Activated CD4-positive, alpha-beta T cell treated with anti-CD3 and anti-CD28 coated beads for 36 hours (primary cell): ENCODE measurements at regions not wholly inside any gene's neighbourhood (a gene's known extent, or its start where the extent isn't known, plus 50 kb on each side); places are given as distances from the start of the nearest gene placed in this dataset.

ENCODE experiments used
- ATAC-seq: fragments of 200-7000 bp; cut with Tn5 transposase; one replicate; pipeline ENCODE4 v1.10.0; 2021; ENCODE audit warnings: mild to moderate bottlenecking, moderate library complexity
- CTCF ChIA-PET: fragments of 350-600 bp; sonication (Branson Sonifier 250); formaldehyde crosslinking; loops from one replicate; lab custom pipeline; 2021; ENCODE audit warnings: antibody characterized with exemption; lab: Charles Lee
- POLR2A ChIA-PET: fragments of 350-600 bp; sonication (Branson Sonifier 250); formaldehyde crosslinking; loops from one replicate; lab custom pipeline; 2021; ENCODE audit warnings: antibody characterized with exemption, inconsistent platforms; lab: Charles Lee
- DNase-seq: peaks from one replicate; pipeline ENCODE4 v3.0.0-alpha.2; 2020
- H3K27ac Mint-ChIP-seq: one replicate; pipeline ENCODE4 v1.8.0; 2021; ENCODE audit warnings: mixed read lengths
- H3K27me3 Mint-ChIP-seq: one replicate; pipeline ENCODE4 v1.8.0; 2021; ENCODE audit warnings: mixed read lengths
- H3K36me3 Mint-ChIP-seq: one replicate; pipeline ENCODE4 v1.8.0; 2021; ENCODE audit warnings: low read depth, mixed read lengths
- H3K4me1 Mint-ChIP-seq: one replicate; pipeline ENCODE4 v1.8.0; 2021; ENCODE audit warnings: mixed read lengths
- H3K4me3 Mint-ChIP-seq: one replicate; pipeline ENCODE4 v1.8.0; 2021; ENCODE audit warnings: mild to moderate bottlenecking, moderate library complexity, mixed read lengths
- H3K9me3 Mint-ChIP-seq: one replicate; pipeline ENCODE4 v1.8.0; 2021; ENCODE audit warnings: low read depth, mixed read lengths
- intact Hi-C, 2 experiments: fragments of 100-400 bp; cut with DNase I in 1 of 2; cut with micrococcal nuclease in 1 of 2; formaldehyde crosslinking; loops; one replicate each; pipeline versions ENCODE4 v1.14.2 to v1.15.1; 2022 to 2024; cut with DNase I, micrococcal nuclease

DNA sequence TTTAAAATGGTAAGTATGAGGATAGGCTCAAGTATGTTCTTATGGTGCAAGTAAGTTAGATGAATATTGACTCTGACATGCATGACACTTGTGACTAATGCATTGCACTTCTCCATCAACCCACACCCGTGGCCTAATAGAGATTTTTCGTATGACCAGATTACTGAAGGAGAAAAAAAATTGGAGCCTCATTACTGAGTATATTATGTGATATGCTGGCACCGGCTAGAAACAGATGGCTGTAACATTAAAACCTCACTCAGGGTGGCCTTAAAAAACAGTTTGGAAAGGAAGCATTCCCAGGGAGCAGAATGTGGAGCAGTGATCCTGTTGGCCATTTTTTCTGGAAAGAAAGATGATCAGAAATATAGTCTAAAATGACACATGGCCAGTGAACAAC is 766.4 kb downstream of the PRELID2 start:
- ChIA-PET POLR2A (no interaction called here), CTCF (no interaction called here)
- Mint-ChIP-seq H3K27ac (no peak overlapping the region), H3K36me3 (no peaks in the 10 kb centered on the region), H3K4me1 (no peaks in the 10 kb centered on the region), H3K9me3 (no peaks in the 10 kb centered on the region), H3K4me3 (no peak overlapping the region), H3K27me3 (no peaks in the 10 kb centered on the region)
- intact Hi-C loops = no loop called here
- no peak for DNase-seq
- ATAC-seq = no peak

DNA sequence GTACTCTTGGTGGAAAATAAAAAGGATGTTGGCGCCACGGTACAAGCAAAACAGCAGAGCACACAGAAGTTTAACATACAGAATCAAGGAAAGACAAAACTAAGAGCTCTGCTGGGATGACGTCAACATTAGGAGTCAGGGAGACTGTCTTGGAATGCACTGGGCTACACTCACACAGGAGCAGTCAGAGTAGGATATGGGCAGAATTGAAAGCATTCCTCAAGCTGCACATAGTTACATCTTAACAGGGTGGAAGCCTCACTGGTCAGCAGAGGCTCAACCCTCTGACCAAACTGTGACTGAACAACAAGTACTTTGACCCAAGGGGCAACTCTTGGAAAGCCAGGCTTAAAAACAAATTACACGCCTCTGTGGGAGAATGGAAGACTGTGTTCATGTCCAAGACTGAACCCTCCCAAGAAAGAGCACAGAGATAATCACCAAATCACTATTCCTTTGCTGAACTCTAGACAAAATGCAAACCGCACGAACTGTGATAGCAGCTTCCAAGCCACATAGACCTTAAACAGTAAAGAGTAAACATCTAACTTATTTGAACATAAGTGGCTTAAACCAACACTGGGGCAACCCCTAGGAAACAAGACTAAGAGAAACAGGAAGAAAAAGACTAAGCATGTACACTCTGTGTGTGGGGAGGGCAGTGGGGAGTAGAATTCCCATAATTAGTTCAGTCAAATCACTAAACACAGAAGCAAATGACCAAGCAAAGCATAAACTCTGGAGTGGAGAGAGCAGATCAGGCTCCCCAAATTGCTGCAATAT is 772.7 kb downstream of the PRELID2 start:
- ChIA-PET POLR2A (no interaction called here), CTCF (no interaction called here)
- DNase-seq (no peak), ATAC-seq (no peak)
- Mint-ChIP-seq H3K27ac (no peak overlapping the region), H3K4me3 (no peak overlapping the region), H3K4me1 (no peaks in the 10 kb centered on the region), H3K9me3 (no peaks in the 10 kb centered on the region), H3K36me3 (no peaks in the 10 kb centered on the region), H3K27me3 (no peaks in the 10 kb centered on the region)
- intact Hi-C loops = no loop called here

DNA sequence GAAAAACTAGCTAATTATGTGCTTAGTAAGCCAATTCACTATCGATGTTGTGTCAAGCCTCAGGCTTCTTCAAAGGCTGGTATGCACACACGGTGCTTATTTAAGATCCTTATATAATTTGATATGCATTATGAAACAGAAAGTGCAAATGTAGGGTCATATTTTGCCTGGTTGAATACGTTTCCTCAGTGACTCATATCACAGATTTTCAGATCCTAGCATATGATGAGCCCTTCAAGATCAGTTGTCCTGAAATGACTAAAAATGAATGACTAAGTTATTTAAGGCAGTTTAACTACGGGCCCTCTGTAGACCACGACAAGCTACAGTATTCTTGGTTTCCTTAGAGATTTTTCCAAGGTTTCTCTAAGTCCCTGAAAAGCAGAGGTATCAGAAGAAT is 778.3 kb downstream of the PRELID2 start:
- no peaks in the 10 kb centered on the region for H3K27me3 Mint-ChIP-seq
- no peak overlapping the region for H3K4me3 Mint-ChIP-seq
- peak; percentile 79 for ATAC-seq
- H3K36me3 Mint-ChIP-seq = no peaks in the 10 kb centered on the region
- H3K4me1 Mint-ChIP-seq = no peaks in the 10 kb centered on the region
- intact Hi-C loops = no loop called here
- ChIA-PET POLR2A (no interaction called here), CTCF (no interaction called here)
- no peaks in the 10 kb centered on the region for H3K9me3 Mint-ChIP-seq
- no peak for DNase-seq
- no peak overlapping the region for H3K27ac Mint-ChIP-seq

DNA sequence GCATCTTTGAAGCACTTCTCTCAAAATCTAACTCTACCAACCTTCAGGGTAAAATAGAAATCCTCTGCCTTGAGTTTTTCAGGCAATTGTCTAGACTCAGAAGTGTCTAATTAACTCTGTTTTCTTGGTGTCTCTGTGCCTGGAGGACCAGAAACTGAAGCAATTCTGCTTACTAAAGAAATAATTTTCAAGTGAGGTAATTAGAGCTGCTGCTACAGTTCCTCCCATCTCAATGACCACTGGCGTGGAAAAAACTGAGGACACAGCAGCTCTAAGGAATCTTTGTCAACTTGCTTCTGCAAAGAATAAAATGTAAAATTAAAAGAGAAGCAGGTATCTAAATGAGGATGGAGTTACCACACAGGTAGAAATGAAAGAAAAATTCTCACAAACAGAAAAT is 785.0 kb downstream of the PRELID2 start:
- no peaks in the 10 kb centered on the region for H3K4me1 Mint-ChIP-seq
- no peaks in the 10 kb centered on the region for H3K27me3 Mint-ChIP-seq
- no peak overlapping the region for H3K4me3 Mint-ChIP-seq
- no peak overlapping the region for H3K27ac Mint-ChIP-seq
- intact Hi-C loops = no loop called here
- no peak for DNase-seq
- peaks cover 2% of the 10 kb centered on the region for H3K9me3 Mint-ChIP-seq
- ATAC-seq = no peak
- CTCF ChIA-PET = no interaction called here
- no peaks in the 10 kb centered on the region for H3K36me3 Mint-ChIP-seq
- POLR2A ChIA-PET = no interaction called here

DNA sequence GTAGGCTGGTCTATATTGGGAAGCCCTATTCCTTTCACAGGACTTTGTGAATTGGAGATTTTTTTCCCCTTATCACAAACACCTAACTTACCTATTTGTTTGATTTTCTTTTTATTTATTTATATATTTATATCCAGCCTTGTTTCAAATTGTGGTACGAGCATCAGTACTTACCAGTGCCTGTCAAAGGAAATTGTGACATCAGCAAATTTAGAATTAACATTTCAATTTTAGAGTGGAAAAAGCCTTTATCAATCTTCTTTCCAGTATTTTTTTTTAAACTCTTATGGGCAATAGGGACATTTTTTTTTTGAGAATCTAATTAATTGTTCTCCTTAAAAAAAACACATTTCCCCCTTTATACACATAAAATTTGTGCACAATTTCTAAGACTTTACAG is 790.2 kb downstream of the PRELID2 start:
- H3K4me3 Mint-ChIP-seq = no peak overlapping the region
- no peak overlapping the region for H3K27ac Mint-ChIP-seq
- ATAC-seq (no peak), DNase-seq (no peak)
- ChIA-PET POLR2A (no interaction called here), CTCF (no interaction called here)
- H3K4me1 Mint-ChIP-seq = no peaks in the 10 kb centered on the region
- H3K27me3 Mint-ChIP-seq = no peaks in the 10 kb centered on the region
- intact Hi-C loops = no loop called here
- peaks cover 2% of the 10 kb centered on the region for H3K9me3 Mint-ChIP-seq
- H3K36me3 Mint-ChIP-seq = no peaks in the 10 kb centered on the region

DNA sequence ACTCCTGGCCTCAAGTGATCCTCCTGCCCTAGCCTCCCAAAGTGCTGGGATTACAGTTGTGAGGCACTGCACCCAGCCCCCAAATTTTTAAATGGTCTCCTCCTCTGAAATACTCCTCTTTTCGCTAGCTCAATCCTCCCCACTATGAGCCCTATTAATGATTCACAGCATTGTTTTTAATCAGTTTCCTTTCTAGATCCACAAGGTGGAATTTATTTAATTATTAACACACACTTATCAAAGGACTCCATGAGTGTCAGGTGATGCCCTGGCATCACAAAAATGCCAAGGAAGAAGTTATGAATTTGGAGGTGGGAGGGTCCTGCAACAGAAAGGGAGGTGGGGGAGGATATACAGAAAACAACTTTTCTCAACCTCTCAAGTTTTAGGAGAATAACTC is 806.5 kb downstream of the PRELID2 start:
- no peak overlapping the region for H3K4me3 Mint-ChIP-seq
- H3K4me1 Mint-ChIP-seq = no peaks in the 10 kb centered on the region
- no peak overlapping the region for H3K27ac Mint-ChIP-seq
- intact Hi-C loops = no loop called here
- H3K27me3 Mint-ChIP-seq = no peaks in the 10 kb centered on the region
- POLR2A ChIA-PET = no interaction called here
- DNase-seq (no peak), ATAC-seq (no peak)
- CTCF ChIA-PET = no interaction called here
- no peaks in the 10 kb centered on the region for H3K36me3 Mint-ChIP-seq
- H3K9me3 Mint-ChIP-seq = peaks cover 2% of the 10 kb centered on the region

DNA sequence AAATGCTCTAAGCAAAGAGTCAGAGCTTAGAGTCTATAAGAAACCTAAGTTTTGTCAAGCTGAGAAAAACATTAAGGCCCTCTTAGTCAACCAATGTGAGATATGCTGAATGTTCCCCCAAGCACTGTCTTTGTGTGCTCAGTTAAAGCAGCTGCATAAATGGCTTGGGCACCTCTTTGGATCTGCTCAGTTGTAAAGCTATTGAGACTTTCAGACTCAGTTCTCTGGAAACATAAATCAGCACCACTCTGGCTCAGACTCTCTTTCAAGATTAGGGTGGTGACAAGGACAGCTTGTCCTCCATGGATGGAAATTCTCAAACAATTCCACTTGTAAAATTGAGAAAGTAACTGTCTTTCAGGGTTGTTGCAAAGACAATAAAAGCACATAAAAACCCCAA is 807.9 kb downstream of the PRELID2 start:
- Mint-ChIP-seq H3K27me3 (no peaks in the 10 kb centered on the region), H3K4me3 (no peak overlapping the region), H3K36me3 (no peaks in the 10 kb centered on the region), H3K4me1 (no peaks in the 10 kb centered on the region), H3K9me3 (peaks cover 2% of the 10 kb centered on the region), H3K27ac (no peak overlapping the region)
- no peak for ATAC-seq
- CTCF ChIA-PET = no interaction called here
- no peak for DNase-seq
- intact Hi-C loops = no loop called here
- POLR2A ChIA-PET = no interaction called here

DNA sequence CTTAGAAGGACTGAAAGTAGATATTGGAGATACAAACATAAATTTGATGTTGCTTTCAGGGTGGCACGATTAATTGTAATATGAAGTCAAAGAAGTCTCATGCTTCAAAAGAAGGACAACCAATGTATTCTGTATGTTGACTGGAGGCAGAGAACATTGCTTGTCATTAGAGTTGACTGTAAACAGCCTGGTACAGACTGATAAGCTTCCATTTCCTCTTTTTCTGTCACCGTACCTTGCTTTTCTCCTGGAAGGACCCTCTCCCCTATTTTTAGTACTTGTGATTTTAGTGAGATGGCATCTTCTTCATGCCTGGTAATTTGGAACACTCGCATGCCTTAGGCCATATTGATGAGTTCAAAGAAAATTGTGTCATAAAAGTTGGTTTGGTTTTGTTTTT is 809.4 kb downstream of the PRELID2 start:
- Mint-ChIP-seq H3K36me3 (no peaks in the 10 kb centered on the region), H3K4me3 (no peak overlapping the region), H3K9me3 (peaks cover 2% of the 10 kb centered on the region), H3K27me3 (no peaks in the 10 kb centered on the region), H3K4me1 (no peaks in the 10 kb centered on the region), H3K27ac (no peak overlapping the region)
- ATAC-seq (no peak), DNase-seq (no peak)
- intact Hi-C loops = no loop called here
- ChIA-PET CTCF (no interaction called here), POLR2A (no interaction called here)

DNA sequence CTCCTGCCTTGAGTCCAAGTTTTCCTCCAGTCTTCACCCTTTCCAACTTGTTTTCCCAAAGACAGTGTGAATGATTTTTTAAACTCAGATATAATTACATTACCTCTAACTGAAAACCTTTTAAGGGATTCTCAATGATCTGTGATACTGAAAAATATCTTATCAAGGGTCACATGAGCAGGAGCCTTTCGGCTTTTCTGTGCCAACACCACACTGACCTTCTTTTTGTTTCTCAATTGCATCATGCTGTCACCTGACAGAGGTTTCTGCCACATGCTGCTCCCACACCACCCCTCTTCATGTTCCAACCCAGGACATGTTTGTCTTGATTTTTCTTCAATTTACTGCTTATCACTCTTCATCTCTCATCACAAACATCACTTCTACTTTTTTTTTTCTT is 820.0 kb downstream of the PRELID2 start:
- Mint-ChIP-seq H3K9me3 (peaks cover 2% of the 10 kb centered on the region), H3K4me3 (no peak overlapping the region), H3K4me1 (no peaks in the 10 kb centered on the region), H3K36me3 (no peaks in the 10 kb centered on the region), H3K27ac (no peak overlapping the region), H3K27me3 (no peaks in the 10 kb centered on the region)
- intact Hi-C loops = no loop called here
- POLR2A ChIA-PET = no interaction called here
- CTCF ChIA-PET = interaction anchor here (1.1 kb wide), 1 partner anchor 9 kb away, joined by 3 read pairs; no protein-coding TSS in a partner anchor
- ATAC-seq (no peak), DNase-seq (no peak)

DNA sequence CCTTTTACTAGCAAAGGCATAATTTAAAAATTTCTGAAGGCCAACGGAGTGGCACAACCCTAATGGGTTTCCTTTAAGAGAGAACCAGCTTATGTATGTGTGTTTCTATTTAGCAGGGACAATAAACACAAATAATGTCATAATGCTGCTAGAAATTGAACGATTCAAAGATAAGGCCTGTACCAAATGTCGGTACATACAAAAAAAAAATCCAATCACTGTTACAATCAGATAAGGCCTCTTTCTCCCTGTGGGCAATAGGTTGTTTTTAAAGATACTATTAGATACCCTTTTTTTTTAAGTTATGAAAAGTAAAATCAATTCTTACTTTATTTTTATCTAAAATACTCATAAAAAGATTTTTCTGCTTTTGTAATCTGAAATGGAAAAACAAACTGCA is 821.0 kb downstream of the PRELID2 start:
- H3K27ac Mint-ChIP-seq = no peak overlapping the region

DNA sequence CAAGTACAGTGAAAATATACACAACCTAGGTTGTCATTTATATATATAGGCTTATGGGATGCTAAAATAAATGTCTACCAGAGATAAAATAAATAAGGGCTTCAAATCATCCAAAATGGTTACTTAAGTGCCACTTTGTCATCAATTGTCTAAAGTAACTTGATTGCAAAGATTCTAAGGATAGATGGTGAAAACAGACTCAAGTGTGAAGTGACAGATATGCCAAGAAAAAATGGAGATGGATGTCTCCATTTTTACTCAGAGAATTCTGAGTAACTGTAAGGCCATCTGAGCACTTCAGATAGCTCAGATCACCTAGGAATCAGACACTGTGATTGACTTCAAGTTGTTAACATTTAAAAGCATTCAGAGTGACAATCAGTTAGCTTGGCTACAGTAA is 824.3 kb downstream of the PRELID2 start:
- CTCF ChIA-PET = no interaction called here
- POLR2A ChIA-PET = no interaction called here

More for the DNA sequence above, 821.0 kb downstream of the PRELID2 start:
- intact Hi-C loops = no loop called here
- DNase-seq (no peak), ATAC-seq (no peak)
- peaks cover 2% of the 10 kb centered on the region for H3K9me3 Mint-ChIP-seq
- H3K36me3 Mint-ChIP-seq = no peaks in the 10 kb centered on the region
- no peak overlapping the region for H3K4me3 Mint-ChIP-seq
- ChIA-PET POLR2A (no interaction called here), CTCF (no interaction called here)
- no peaks in the 10 kb centered on the region for H3K27me3 Mint-ChIP-seq
- no peaks in the 10 kb centered on the region for H3K4me1 Mint-ChIP-seq

DNA sequence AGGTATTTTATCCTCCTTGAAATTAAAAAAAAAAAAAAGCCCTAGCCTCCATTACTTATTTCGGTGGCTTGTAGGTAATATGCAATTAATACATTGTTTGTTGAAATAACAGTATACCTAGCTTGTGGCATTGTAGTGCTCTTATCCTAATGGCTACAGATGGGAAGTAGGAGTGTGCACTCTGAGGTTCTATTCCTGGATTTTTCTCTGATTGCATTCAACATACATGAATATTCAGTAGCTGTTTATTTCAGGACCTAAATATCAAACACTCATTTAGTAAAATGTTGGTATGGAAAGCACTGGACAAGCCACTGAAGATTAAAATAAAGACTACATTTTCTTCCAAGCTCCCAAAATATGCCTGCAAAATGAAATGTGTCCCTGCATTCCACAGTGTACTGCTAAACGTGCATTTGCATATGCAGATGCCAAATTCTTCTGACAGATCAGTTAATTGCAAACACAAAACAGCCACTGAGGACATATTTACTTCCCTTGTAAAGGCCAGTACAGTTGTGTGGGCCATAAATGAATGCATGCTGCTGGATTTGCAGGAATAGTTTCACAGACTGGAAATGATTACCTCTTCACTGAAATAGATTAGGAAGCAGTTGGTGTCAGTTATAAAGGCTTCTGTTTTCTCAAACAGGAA is 826.1 kb downstream of the PRELID2 start:
- Mint-ChIP-seq H3K36me3 (no peaks in the 10 kb centered on the region), H3K4me3 (no peak overlapping the region), H3K27ac (no peak overlapping the region), H3K9me3 (peaks cover 2% of the 10 kb centered on the region), H3K27me3 (no peaks in the 10 kb centered on the region), H3K4me1 (no peaks in the 10 kb centered on the region)
- intact Hi-C loops = no loop called here
- POLR2A ChIA-PET = no interaction called here
- CTCF ChIA-PET = no interaction called here
- ATAC-seq (no peak), DNase-seq (no peak)

More for the DNA sequence above, 824.3 kb downstream of the PRELID2 start:
- Mint-ChIP-seq H3K9me3 (peaks cover 2% of the 10 kb centered on the region), H3K4me3 (no peak overlapping the region), H3K27me3 (no peaks in the 10 kb centered on the region), H3K36me3 (no peaks in the 10 kb centered on the region), H3K4me1 (no peaks in the 10 kb centered on the region), H3K27ac (no peak overlapping the region)
- DNase-seq (no peak), ATAC-seq (no peak)
- intact Hi-C loops = no loop called here
